Progenitor cell of endocrine pancreas (in vitro differentiated cells): ENCODE measurements at regions not wholly inside any gene's neighbourhood (a gene's known extent, or its start where the extent isn't known, plus 50 kb on each side); places are given as distances from the start of the nearest gene placed in this dataset.

Source experiments
- DNase-seq: peaks from one replicate; pipeline ENCODE4 v3.0.0; 2021; ENCODE audit warnings: low spot score; ENCODE audit not compliant: unreplicated experiment
- H3K27ac Mint-ChIP-seq: 2 replicates; pipeline ENCODE4 v1.8.0; 2021; ENCODE audit warnings: mild to moderate bottlenecking, moderate library complexity, mixed read lengths
- H3K27me3 Mint-ChIP-seq: 2 replicates; pipeline ENCODE4 v1.8.0; 2021; ENCODE audit warnings: mixed read lengths
- H3K36me3 Mint-ChIP-seq: 2 replicates; pipeline ENCODE4 v1.8.0; 2022; ENCODE audit warnings: mixed read lengths; ENCODE audit not compliant: insufficient read depth
- H3K4me1 Mint-ChIP-seq: 2 replicates; pipeline ENCODE4 v1.8.0; 2021; ENCODE audit warnings: low read depth, mixed read lengths
- H3K4me3 Mint-ChIP-seq: 2 replicates; pipeline ENCODE4 v1.8.0; 2021; ENCODE audit warnings: low read depth, mild to moderate bottlenecking, moderate library complexity, mixed read lengths
- H3K9me3 Mint-ChIP-seq: 2 replicates; pipeline ENCODE4 v1.8.0; 2021; ENCODE audit warnings: low read depth, mixed read lengths
- TF ChIP-seq, protein P1 (sequence below): fragments of 200-600 bp; sonication (generic); IDR thresholded peaks from one replicate; pipeline ENCODE4 v1.5.0; 2021; ENCODE audit warnings: antibody characterized with exemption, mild to moderate bottlenecking; ENCODE audit not compliant: unreplicated experiment

DNA sequence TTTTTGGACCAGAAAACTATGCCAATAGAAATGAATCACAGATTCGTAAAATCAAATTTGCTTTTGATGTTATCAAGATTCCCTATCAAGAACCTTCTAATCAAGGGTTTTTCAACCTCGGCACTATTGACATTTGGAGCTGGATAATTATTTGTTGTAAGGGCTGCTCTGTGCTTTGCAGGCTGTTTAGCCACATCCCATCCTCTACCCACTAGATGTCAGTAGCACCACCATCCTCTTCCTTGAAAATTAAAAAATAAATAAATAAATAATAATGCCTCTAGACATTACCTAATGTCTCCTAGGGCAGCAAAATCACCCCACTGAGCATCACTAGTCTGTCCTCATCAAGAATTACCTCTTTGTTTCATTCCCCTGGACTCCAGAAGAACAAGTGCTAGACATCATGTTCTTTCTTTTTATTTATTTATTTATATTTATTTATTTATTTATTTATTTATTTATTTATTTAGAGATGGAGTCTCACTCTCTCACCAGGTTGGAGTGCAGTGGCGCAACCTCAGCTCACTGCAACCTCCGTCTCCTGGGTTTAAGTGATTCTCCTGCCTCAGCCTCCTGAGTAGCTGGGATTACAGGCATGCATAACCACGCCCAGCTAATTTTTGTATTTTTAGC, 744.7 kb downstream of the KCNA4 start:
- H3K4me3 Mint-ChIP-seq = no peak overlapping the region
- H3K27ac Mint-ChIP-seq = no peak overlapping the region
- no peak for DNase-seq
- no peaks in the 10 kb centered on the region for H3K9me3 Mint-ChIP-seq
- TF ChIP-seq, protein P1, sequence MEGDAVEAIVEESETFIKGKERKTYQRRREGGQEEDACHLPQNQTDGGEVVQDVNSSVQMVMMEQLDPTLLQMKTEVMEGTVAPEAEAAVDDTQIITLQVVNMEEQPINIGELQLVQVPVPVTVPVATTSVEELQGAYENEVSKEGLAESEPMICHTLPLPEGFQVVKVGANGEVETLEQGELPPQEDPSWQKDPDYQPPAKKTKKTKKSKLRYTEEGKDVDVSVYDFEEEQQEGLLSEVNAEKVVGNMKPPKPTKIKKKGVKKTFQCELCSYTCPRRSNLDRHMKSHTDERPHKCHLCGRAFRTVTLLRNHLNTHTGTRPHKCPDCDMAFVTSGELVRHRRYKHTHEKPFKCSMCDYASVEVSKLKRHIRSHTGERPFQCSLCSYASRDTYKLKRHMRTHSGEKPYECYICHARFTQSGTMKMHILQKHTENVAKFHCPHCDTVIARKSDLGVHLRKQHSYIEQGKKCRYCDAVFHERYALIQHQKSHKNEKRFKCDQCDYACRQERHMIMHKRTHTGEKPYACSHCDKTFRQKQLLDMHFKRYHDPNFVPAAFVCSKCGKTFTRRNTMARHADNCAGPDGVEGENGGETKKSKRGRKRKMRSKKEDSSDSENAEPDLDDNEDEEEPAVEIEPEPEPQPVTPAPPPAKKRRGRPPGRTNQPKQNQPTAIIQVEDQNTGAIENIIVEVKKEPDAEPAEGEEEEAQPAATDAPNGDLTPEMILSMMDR = peak; percentile 28
- no peaks in the 10 kb centered on the region for H3K36me3 Mint-ChIP-seq
- H3K4me1 Mint-ChIP-seq = peaks cover 1% of the 10 kb centered on the region
- no peaks in the 10 kb centered on the region for H3K27me3 Mint-ChIP-seq

DNA sequence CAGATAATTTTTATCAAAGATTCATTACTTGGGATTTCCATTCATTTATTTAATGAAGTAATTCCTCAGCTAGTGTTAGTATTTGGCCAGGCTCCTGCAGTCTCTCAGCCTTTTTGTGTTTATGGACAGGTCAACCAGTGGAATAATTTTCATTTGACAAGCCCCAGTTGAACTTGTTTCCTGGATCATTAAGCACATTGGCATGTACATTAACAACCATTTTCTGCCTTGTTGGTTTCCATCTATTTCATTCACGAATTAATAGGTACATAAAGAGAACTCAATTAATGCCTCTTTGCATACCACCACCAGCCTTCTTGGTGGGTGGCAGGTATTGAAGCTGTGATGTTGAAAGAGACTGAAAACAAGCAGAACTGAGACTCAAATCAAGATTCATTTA, 745.2 kb downstream of the KCNA4 start:
- Mint-ChIP-seq H3K9me3 (no peaks in the 10 kb centered on the region), H3K36me3 (no peaks in the 10 kb centered on the region), H3K4me3 (no peak overlapping the region), H3K27ac (no peak overlapping the region), H3K4me1 (peaks cover 1% of the 10 kb centered on the region), H3K27me3 (no peaks in the 10 kb centered on the region)
- no peak for DNase-seq
- TF ChIP-seq, protein P1 = no peak

DNA sequence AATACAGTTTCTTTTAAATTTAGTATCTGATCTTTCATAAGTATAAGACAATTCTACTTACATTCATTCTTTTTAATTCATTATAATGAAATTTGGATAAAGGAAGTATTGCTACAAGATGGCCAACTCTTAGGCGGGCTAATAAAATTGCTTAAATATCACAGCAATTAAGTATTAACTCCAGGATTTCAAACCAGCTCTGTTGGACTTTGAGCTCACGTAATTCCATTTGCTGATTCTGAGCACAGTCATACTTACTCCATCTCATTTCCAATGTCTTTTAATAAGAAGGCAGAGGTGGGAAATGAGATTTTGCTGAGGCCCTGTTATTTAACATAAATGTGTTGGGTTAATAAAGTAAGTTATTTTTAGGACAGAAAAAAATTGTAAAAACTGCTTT, 748.1 kb downstream of the KCNA4 start:
- H3K4me1 Mint-ChIP-seq = no peaks in the 10 kb centered on the region
- no peaks in the 10 kb centered on the region for H3K36me3 Mint-ChIP-seq
- DNase-seq = no peak
- H3K27me3 Mint-ChIP-seq = no peaks in the 10 kb centered on the region
- H3K27ac Mint-ChIP-seq = no peak overlapping the region
- TF ChIP-seq, protein P1 = no peak
- H3K4me3 Mint-ChIP-seq = no peak overlapping the region
- no peaks in the 10 kb centered on the region for H3K9me3 Mint-ChIP-seq

DNA sequence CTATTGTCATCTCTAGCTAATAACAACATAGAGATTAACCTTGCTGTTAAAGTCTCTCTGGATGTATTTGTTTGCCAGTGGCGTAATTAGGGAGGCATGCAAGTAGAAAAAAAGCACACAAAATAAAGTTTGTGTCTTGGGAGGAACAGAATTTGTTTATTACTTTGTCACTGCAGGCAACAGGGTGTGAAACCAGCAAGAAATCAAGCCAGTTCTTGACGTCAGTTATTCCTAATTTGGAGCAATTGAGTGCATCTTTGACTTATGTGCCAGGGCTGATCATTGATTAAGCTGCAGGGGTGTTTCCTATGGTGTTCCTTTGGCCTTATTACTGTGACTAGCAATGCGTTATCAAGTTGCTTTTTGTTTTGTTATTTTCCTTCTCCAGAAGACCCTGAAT, 751.0 kb downstream of the KCNA4 start:
- Mint-ChIP-seq H3K36me3 (no peaks in the 10 kb centered on the region), H3K4me3 (no peak overlapping the region), H3K4me1 (no peaks in the 10 kb centered on the region), H3K27me3 (no peaks in the 10 kb centered on the region), H3K9me3 (no peaks in the 10 kb centered on the region), H3K27ac (no peak overlapping the region)
- no peak for DNase-seq
- TF ChIP-seq, protein P1 = no peak

DNA sequence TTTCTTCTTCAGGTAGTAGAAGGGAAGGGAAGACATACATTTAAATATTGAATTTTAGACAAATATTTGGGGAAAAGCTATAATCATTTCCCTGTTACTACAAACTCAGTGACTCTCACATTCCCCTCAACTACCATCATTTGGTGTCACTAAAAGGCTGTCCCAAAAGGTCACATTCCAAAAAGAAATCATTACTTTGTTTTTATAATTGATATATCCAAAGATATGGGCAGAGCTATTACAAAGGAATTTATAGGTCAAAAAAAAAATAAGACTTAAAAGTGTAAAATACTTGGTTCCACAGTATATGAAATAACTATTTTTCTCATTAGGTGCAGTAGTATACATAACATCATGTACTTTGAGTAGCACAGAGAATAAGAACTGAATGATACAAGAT, 751.4 kb downstream of the KCNA4 start:
- Mint-ChIP-seq H3K36me3 (no peaks in the 10 kb centered on the region), H3K4me3 (no peak overlapping the region), H3K9me3 (no peaks in the 10 kb centered on the region), H3K27ac (no peak overlapping the region), H3K27me3 (no peaks in the 10 kb centered on the region), H3K4me1 (no peaks in the 10 kb centered on the region)
- TF ChIP-seq, protein P1 = no peak
- DNase-seq = no peak
